Right lung (tissue), 2 donors: ENCODE measurements at regions not wholly inside any gene's neighbourhood (a gene's known extent, or its start where the extent isn't known, plus 50 kb on each side); places are given as distances from the start of the nearest gene placed in this dataset.
"Not testable (repeated sequence)": the region's sequence is repeated elsewhere in the genome, so short reads cannot be mapped to it uniquely, and the experiment has no call there.

Experiments
- DNase-seq, 2 donors: peaks; one replicate each; pipeline ENCODE4 v3.0.0-alpha.2; 2013

DNA sequence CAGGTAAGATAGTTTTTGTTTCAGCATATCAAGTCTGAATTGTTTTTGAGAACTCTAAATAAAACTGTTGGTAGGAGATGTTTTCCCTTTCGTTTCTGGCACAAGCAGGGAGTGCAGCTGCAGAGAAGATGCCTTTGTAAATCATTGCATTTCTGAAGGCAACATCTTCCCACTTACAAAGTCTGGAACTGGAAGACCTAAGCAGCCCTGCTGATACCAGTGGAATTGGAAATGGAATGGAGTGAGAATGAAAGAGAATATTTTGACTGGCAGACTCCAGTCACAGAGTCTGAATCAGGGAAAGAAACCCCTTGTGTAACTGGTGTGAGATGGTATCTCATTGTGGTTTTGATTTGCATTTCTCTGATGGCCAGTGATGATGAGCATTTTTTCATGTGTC, 815.6 kb downstream of the LTN1 start:
- DNase-seq, result no peak

DNA sequence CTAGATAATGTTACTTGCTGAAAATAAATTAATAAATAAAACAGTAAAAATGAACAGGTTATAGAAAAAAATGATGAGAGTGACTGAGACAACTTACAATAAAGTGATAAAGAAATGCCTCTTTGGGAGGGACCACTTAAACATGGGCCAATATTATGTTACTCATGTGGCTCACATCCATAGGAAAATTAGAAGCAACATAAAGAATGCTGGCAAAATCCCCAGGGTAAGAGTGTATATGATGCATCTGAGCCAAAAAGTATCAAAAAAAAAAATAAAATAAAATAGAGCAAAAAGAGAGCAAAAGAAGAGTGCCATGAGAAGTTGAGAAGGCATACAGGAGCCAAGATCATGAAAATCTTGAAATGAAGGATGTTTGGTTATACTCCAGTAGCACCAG, 818.0 kb downstream of the LTN1 start:
- peak; percentile 6 to 11 for DNase-seq

DNA sequence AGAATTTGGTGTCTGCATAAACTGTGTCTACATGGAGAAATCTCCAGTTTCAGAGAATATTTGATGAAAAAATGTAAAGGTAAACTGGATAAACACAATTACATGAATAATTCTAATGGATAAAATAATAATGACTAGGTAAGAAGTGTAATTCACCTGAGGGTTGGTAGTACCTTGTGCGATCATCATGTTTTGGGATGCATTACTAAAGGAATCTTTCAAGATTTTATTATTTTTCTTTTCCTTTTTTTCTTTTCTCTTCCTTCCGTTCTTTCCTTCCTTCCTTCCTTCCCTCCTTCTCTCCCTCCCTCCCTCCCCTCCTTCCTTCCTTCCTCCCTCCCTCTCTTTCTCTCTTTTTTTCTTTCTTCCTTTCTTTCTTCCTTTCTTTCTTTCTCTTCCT, 818.7 kb downstream of the LTN1 start:
- DNase-seq, result no peak

- no peak for DNase-seq
These were observed 820.3 kb downstream of the LTN1 start for GRCh38 chr21:28172376-28172775.

- DNase-seq, result no peak
These were observed 825.3 kb downstream of the LTN1 start for GRCh38 chr21:28167366-28167765.

DNA sequence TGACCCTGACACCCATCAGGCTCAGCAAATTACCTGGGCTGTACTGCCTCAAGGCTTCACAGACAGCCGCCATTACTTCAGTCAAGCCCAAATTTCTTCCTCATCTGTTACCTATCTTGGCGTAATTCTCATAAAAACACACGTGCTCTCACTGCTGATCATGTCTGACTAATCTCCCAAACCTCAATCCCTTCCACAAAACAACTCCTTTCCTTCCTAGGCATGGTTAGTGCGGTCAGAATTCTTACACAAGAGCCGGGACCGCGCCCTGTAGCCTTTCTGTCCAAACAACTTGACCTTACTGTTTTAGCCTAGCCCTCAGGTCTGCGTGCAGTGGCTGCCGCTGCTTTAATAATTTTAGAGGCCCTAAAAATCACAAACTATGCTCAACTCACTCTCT, 828.2 kb downstream of the LTN1 start:
- DNase-seq, result not testable (repeated sequence)

DNA sequence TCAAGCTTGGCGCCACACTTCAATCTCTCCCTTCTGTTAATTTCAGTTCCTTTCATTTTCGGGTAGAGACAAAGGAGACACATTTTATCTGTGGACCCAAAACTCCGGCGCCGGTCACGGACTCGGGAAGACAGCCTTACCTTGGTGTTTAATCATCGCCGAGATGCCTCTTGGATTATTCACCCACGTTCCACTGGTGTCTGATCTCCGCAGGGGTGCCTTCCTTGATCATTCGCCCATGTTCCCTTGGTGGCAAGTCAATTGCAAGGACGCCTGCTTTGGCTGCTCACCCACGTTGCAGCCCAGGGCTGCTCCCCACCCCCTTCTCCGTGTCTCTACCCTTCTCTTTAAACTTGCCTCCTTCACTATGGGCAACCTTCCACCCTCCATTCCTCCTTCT, 830.6 kb downstream of the LTN1 start:
- not testable (repeated sequence) for DNase-seq

GRCh38 chr21:28160378-28160777, 832.3 kb downstream of the LTN1 start:
- no peak for DNase-seq

GRCh38 chr21:28159396-28159795, 833.3 kb downstream of the LTN1 start:
- no peak for DNase-seq

GRCh38 chr21:28156590-28156989, 836.1 kb downstream of the LTN1 start:
- no peak for DNase-seq

DNA sequence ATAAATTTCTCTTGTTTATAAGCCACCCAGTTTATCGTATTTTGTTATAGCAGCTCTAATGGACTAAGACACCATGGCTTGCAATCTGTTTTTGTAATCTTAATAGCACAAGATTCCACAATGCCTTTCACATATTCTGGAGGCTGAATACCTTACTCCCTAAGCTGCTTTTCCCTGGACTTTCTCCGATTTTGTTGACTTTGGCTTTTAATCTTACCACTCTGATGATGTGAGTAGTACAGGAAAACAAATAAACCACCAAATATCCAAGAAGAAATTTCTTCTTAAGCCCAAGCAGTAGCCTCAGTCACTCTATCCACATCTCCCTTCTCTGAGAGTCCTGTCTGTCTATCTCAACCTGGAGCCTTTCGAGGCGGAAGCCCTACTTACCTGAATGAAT, 838.6 kb downstream of the LTN1 start:
- no peak for DNase-seq

DNA sequence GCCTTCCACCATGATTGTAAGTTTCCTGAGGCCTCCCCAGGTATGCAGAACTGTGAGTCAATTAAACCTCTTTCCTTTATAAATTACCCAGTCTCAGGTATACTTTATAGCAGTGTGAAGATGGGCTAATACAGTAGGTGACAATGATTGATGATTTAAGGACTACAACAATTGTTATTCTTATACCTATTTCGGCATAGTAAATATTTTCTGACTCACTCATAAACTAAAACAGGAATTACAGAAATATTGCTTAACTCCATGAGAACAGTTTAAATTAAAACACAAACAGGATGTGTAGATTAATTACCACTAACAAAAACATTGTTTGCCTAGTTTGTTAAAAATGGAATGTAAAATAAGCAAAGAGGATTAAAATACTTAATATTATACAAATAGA, 839.9 kb downstream of the LTN1 start:
- no peak for DNase-seq

DNA sequence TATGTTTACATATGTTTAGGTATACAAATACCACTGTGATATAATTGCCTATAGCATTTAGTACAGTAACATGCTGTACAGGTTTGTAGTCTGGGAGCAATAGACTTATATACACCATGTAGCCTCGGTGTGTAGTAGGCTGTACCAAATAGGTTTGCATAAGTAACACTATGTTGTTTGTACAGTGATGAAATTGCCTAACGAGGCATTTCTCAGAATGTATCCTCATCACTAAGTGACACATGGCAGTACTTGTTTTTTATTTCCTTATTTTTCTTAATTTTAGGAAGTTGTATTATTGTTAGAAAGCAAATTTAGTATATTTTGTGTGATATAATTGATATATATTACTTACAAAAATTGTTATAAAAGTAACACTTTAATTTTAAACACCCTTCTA, 840.9 kb downstream of the LTN1 start:
- no peak for DNase-seq

DNA sequence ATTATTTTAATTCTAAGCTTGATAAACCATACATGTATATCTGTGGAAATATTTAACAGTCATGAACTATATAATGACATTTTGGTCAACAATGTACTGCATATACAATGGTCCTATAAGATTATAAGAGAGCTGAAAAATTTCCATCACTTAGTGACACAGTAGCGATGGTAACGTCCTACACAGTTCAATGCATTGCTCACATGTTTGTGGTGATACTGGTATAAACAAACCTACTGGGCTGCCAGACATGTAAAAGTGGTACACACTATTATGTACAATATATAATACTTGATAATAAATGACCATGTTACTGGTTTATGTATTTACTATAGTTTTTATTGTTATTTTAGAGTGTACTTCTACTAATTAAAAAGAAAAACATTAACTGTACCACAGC, 841.9 kb downstream of the LTN1 start:
- no peak for DNase-seq

DNA sequence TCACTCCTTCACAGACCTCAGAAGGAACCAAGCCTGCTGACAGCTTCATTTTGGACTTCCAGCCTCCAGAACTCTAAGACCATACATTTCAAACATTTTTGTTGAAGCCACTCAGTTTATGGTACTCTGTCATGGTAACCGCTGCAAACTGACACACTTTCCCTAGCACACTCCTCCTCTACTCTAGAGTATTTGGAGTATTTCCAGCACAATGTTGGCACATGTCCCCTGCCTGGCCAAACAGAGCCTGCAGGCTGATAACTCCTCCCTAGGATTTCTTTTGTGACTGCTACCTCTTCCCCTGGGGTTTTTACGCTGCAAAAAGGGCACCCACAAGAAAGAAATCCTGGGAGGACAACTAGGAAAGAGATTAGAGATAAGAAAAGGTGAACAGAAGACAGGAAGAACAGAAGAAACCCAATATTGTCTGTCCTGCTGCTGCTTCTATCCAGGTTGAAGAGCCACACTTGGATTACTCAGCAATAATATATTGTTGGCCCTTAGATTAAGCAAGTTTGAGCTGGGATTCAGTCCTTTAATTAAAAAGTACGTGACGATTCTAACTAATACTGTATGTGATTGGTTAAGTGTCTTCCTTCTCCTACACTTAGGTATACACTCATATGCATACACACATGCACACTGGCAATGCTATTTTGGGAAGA, 844.1 kb downstream of the LTN1 start:
- DNase-seq, result peak; percentile 5 to 15

- no peak for DNase-seq
These were observed 848.0 kb downstream of the LTN1 start for GRCh38 chr21:28144653-28145052.

GRCh38 chr21:28144089-28144488, 848.6 kb downstream of the LTN1 start:
- DNase-seq, result no peak

DNA sequence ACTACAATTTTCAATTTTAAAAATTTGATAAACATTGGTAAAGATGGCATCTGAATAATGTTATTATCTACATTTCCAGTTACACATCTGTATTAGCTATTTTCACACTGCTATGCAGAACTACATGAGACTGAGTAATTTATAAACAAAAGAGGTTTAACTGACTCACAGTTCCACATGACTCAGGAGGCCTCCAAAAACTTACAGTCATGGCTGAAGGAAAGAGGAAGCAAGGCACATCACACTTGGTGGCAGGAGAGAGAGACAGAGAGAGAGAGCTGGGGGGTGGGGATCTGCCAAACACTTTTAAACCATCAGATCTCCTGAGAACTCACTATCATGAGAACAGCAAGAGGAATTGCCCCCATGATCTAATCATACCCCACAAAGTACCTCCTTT, 850.0 kb downstream of the LTN1 start:
- no peak for DNase-seq

- DNase-seq, result no peak
These were observed 854.4 kb downstream of the LTN1 start for GRCh38 chr21:28138272-28138671.

DNA sequence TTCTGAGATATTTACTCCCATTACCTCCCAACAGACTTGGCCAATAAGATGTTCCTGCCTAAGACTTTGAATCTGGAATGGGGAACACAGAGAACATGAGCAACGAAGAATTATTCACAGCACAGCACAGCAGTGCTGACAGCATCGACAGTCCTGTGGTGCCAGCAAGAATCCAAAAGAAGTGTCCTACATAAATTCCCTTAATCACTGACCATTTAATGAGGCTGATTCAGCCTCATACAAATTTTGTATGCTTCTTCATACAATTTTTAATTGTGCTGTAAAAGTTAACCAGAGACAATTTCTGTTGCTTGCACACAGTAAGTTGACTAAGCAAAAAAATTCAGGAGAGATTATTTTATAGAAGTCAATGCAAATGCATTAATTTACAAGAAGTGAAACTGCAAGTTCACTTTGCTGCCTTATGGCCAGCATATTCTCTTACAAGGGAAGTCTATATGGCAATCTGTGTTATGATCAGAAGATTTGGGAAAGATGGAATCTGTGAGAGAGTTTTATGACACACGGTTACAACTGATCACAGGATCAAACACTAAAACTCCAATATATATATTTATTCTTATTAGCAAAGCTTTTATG, 855.9 kb downstream of the LTN1 start:
- DNase-seq, result no peak

GRCh38 chr21:28135646-28136045, 857.0 kb downstream of the LTN1 start:
- DNase-seq, result no peak

GRCh38 chr21:28133116-28133515, 859.6 kb downstream of the LTN1 start:
- no peak for DNase-seq

DNA sequence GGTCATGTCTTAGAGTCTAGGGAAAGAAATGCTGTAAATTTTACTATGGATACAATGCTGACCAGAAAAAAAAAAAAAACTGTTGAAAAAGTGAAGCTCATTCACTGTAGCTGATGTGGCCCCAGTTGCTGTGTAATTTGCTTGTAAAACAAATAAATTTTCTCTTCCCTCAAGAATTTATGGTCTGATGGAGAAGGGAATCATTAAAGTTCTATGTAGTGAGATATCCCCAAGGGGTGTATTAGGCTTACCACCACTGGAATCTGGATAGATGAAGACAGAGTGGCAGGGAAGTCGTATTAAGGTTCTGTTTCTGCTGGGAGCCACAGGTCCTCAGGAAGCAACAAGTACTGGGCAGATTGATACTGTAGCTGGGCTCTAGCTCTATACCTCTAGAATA, 860.0 kb downstream of the LTN1 start:
- no peak for DNase-seq

DNA sequence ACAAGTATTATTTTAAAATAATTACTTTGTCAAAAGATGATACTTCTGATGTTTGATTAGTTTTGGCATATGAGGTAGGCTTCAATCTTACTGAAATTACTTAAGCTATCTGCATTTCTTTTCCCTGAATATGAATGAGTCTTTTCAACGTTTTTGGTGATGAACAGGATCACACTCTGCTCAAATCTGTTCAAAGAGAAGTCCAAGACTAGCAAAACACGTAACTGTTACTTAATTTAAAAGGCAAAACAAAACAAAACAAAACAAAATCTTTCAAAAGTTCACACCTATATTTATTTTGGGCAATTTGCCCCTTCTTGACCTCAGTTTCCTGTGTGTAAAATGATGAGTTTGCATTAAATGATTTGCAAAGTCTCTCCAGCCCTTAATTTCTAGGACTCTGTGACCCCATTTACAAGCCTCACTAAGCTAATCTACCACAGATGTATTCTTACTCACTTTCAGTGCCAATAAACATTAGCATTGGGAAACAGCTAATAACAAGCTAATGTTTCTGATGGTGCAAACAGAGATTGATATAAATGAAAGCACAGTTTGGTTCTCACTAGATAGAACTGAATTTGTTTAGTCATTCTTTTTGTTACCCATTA, 865.4 kb downstream of the LTN1 start:
- DNase-seq, result peak; percentile 55
